NOMO-1 (cell line): ENCODE measurements at regions not wholly inside any gene's neighbourhood (a gene's known extent, or its start where the extent isn't known, plus 50 kb on each side); places are given as distances from the start of the nearest gene placed in this dataset.

Source experiments
- DNase-seq, 2 experiments: peaks; one replicate each; lab custom pipeline; 2025; ENCODE audit not compliant: unreplicated experiment in 2 of 2; lab: John Stamatoyannopoulos, UW

GRCh38 chr15:93603550-93603949 is 514.5 kb upstream of the RGMA start:
- DNase-seq = no peak

DNA sequence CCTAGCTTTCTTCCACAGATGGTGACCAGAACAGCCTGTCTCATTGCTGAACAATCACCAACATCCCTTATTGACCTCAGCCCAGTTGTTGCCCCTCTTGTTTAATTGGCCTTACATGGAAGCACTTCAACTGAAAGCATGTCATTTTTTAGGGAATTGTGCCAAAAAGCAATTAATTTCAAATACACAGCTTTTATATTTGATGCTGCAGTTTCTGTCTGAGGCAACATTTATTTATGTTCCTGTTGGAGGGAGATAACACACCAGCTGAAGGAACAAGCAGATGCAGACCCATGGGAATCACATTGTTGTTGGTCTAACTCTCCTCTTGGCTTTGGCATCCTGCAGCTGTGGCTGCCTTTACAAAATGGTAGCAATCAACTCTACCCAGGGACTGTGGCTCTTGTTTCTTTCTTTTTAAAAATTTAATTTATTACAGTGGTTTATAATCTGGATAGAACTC is 498.1 kb upstream of the RGMA start:
- no peak for DNase-seq

- DNase-seq = no peak
These were observed 496.0 kb upstream of the RGMA start for GRCh38 chr15:93585012-93585411.

- no peak for DNase-seq
These were observed 495.0 kb upstream of the RGMA start for GRCh38 chr15:93583968-93584367.

- DNase-seq = no peak
These were observed 494.5 kb upstream of the RGMA start for GRCh38 chr15:93583552-93583951.

GRCh38 chr15:93570527-93570926 is 481.5 kb upstream of the RGMA start:
- no peak for DNase-seq

DNA sequence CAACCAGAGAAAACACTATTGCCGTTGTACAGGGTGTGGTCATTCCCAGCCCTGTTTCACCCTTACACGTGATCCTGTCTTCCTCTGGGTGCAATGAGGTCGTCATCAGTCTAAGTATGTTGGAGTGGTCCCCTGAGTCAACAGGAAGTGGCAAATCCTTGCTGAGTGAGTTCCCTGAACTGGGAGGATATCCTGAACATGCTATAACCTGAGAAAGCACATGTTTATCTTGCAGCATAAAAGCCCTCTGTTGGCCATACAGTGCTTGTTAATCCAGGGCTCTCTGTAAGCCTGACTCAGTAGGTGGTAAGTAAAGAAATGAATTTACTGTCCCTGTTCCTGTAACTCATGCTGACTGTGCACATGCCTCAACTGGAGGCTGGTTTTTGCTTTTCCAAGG is 477.8 kb upstream of the RGMA start:
- no peak for DNase-seq

GRCh38 chr15:93565201-93565600 is 476.2 kb upstream of the RGMA start:
- no peak for DNase-seq

DNA sequence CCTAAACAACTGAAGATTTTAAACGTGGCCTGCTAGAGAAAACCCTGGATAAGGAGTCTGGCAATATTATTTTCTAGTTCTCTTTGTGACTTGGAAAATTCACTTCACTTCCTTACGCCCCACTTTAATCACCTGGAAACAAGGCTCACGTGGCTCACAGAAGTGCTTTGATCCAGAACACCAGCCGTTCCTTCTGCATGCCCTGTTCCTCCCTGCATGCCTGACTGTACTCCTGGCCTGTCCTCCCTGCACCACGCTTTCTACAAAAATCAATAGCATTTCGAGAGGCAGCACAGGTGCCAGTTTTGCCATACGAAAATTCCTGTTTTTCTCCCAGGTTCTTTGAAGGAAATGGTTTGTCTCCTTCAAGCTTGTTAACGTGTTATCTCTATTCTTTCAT is 474.2 kb upstream of the RGMA start:
- DNase-seq = no peak

GRCh38 chr15:93562395-93563123 is 473.5 kb upstream of the RGMA start:
- no peak for DNase-seq

GRCh38 chr15:93557696-93558095 is 468.7 kb upstream of the RGMA start:
- DNase-seq = no peak

- no peak for DNase-seq
These were observed 464.3 kb upstream of the RGMA start for GRCh38 chr15:93553167-93553935.

- no peak for DNase-seq
These were observed 454.1 kb upstream of the RGMA start for GRCh38 chr15:93543093-93543492.

GRCh38 chr15:93527374-93528050 is 438.5 kb upstream of the RGMA start:
- no peak for DNase-seq

DNA sequence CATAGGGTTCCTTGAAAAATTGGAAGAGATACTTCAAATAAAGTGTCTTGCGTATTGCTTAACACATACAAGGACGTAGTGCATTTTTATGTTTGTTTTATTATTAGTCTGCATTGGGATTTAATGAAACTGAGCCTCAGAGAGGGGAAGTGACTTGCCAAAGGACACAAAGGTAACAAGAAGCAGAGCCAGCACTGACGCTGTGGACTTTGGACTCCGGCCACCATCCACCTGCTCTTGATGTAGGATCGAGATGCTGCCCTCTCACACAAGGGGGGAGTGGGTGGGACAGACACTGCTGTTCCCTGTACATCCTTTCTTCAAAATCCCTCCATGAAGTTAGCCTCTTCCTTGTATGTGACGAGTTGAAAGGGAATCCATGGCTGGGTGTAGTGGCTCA is 435.4 kb upstream of the RGMA start:
- DNase-seq = no peak

DNA sequence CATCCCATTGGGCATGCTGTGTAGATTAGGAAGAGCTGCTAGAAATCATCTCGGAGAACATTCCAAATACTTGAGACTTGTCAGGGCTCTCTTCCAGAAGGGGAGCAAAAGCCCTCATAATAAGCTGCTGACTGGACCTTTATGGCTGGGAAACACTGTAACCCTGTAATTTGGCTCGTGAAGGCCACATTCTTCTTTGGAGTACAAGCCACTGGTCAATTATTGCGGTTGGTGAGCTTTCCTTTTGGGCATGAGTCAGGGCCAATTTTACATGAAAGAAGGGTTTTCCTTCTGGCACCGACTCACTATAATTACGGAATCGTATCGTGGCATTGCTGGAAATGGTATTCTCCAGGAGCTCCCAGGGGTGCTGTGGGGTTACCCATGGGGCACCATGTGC is 434.5 kb upstream of the RGMA start:
- no peak for DNase-seq

GRCh38 chr15:93520206-93520605 is 431.2 kb upstream of the RGMA start:
- DNase-seq = no peak

- no peak for DNase-seq
These were observed 430.6 kb upstream of the RGMA start for GRCh38 chr15:93519599-93519998.

DNA sequence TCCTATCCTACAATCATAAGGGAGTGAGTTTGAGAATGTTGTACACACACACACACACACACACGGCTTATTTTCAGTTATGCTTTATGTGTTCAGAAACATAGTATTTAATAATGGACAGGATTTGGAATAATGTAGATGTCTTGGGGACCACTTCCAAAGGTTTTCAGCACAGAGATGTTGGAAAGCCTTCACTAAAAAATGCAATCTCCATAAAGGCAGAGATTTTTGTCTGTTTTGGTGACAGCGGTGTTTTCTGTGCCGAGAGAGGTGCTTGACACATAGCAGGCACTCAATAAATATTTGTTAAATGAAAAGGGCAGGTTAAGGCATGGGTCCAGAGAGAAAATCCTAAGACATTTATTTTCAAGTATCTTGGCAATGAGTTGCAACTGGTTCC is 428.2 kb upstream of the RGMA start:
- DNase-seq = no peak

DNA sequence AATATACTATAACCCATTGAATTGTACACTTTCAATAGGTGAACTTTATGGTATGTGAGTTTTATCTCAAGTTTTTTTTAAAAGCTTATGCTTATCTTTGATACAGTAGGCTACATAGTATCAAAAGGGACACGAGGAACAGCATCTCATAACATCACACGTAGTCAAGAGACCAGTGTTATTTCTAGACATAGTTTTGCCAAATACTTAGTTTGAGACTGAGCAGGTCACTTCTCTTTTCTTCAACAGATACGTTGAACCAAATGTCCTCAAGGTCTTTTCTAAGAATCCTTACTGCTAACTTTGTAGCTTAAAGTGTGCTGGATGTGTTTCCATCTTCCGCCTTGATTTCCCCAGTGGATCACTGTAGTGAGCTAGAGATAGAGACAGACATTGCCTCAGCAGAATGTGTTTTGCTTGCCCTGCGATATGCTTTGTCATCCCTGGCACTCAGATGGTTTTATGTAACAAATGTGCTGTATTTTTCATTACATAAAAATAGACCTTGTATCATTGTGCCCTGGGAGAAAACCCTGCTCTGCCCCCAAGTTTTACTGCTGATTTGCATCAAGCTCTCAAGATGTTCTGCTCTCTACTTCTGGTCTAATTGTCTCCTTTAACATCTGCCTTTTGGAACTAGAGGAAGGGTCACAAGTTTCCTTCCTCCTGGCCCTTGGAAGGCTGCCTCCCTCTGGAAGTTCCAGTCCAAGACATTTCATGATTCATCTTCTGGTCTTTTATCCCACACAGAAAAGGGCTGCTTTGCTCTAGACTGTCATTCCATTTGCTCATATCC is 426.4 kb upstream of the RGMA start:
- DNase-seq = no peak

DNA sequence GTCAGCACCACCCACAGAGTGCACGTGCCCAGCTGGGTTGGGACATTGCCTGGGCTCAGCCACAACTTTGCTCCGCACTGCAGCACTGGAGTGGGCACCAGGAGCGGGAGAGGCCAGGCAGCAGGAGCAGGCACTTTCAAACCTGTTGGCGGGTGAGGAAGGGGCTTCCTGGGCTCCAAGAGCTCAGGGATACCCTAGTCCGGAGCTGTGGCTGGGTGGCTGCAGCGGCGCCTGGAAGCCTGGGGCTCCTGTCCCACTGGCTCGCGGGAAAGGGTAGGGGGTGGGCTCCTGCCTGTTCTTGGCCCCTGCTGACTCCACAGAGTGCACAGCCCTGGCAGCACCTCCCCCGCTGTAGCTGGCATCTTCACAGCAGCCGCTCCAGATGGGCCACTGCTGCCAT is 417.6 kb upstream of the RGMA start:
- DNase-seq = no peak
